ENCODE measurements at regions not wholly inside any gene's neighbourhood (a gene's known extent, or its start where the extent isn't known, plus 50 kb on each side); places are given as distances from the start of the nearest gene placed in this dataset.

DNA sequence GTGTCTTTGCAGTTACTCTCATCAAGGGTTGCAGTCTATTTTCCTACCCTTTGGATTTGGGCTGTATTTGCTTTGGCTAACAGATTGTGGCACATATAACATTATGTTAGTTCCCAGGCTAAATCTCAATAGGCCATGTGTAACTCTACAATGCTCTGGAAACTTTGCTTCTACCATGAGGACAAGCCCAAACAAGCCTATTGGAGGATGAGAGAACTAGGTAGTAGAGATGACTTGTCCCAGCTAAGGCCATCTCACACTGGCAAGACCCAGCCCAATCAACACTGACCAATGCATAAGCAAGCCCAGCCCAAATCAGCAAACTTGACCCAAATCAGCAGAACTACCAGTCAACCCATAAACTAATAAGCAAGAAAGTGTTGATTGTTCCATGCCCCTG is 311.8 kb downstream of the NDFIP2 start:
- Mint-ChIP-seq H3K9me3 (no peaks in the 10 kb centered on the region), H3K27me3 (ENCODE audit: insufficient read depth) (no peaks in the 10 kb centered on the region), H3K27ac (no peak overlapping the region), H3K4me3 (no peak overlapping the region), H3K36me3 (ENCODE audit: low read depth) (no peaks in the 10 kb centered on the region), H3K4me1 (ENCODE audit: low read depth) (no peaks in the 10 kb centered on the region)
- no peak for DNase-seq (ENCODE audit: low spot score)
- intact Hi-C loops (cut with micrococcal nuclease): no loop called here

DNA sequence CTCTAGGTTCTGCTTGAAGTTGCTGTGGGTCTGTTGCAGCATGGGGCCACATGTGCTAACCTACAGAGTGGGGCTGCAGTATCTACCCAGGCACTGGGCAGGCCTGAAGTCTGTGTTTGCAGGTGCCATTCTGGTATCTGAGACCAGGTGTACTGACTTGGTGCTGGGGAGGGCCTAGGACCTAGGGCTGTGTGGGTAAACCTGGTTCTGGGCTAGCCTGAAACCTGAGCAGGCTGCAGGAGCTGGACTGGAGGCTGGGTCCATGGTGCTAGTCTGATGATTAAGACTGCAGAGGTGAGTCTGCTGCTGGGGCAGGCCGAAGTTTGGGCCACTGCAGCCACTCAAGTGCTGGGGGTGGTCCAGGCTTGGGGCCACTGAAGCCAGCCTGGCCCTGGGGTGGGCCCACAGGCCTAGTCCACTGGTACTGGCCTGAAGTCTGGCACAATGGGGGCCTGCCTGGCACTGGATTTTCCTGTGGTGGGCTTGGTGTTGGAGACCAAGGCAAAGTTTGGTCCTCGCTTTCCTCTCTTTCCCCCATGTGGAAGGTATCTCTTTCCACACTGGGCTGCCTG is 310.6 kb downstream of the NDFIP2 start:
- Mint-ChIP-seq H3K4me1 (ENCODE audit: low read depth) (no peaks in the 10 kb centered on the region), H3K27me3 (ENCODE audit: insufficient read depth) (no peaks in the 10 kb centered on the region), H3K36me3 (ENCODE audit: low read depth) (no peaks in the 10 kb centered on the region), H3K9me3 (no peaks in the 10 kb centered on the region), H3K4me3 (no peak overlapping the region), H3K27ac (no peak overlapping the region)
- intact Hi-C loops (cut with micrococcal nuclease): no loop called here
- DNase-seq (ENCODE audit: low spot score): no peak

DNA sequence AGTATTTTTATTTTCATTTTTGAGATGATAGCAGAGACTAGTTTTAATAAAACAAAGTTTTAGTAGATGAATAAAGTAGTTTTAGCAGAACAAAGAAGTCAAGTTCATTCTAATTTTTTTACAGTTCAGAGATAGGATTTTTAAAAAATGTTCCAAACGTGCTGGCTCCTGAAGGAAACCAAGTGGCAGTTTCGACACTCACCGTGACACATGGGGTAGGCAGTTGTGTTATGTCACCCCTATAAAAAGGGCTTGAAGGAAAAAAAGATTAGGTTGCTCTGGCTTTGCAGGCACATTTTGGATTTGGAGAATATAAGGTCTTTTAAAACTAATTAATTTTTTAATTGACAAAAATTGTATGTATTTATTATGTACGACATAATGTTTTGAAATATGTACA is 305.2 kb downstream of the NDFIP2 start:
- intact Hi-C loops (cut with micrococcal nuclease): no loop called here
- Mint-ChIP-seq H3K27ac (no peak overlapping the region), H3K9me3 (no peaks in the 10 kb centered on the region), H3K36me3 (ENCODE audit: low read depth) (no peaks in the 10 kb centered on the region), H3K4me1 (ENCODE audit: low read depth) (no peaks in the 10 kb centered on the region), H3K27me3 (ENCODE audit: insufficient read depth) (no peaks in the 10 kb centered on the region), H3K4me3 (no peak overlapping the region)
- DNase-seq (ENCODE audit: low spot score): no peak

DNA sequence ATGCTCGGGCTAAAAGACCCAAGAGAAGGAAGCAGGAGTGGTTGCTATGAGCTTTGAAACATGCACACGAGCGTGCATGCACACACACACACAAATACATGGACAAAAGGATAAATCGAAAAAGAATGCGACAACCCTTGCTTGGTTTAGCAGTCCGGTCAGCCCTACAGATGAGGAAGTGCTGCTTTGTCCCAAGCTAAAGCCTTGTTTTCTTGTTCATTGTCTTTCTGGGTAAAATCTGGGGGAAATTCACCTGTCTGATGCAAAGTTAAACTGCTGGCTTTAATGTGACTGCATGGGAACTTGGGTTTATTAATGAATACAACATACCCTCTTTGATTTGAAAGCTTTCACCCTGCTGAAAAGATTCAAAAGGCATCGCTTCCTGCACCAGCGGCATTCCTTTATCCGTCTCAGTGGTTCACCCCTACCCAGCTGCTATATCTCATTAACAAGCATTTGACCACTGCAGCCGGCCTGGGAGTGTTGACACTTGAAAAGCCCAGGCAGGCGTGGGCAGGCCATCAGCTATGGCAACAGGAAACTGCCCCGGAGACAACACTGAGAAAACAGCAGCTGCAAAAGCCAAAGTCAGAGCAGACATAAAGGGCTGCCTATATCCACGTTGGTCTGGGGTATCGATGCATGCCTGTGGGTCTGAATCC is 301.7 kb downstream of the NDFIP2 start:
- H3K4me1 Mint-ChIP-seq (ENCODE audit: low read depth): no peaks in the 10 kb centered on the region
- H3K27me3 Mint-ChIP-seq (ENCODE audit: insufficient read depth): no peaks in the 10 kb centered on the region
- H3K27ac Mint-ChIP-seq: no peak overlapping the region
- H3K36me3 Mint-ChIP-seq (ENCODE audit: low read depth): no peaks in the 10 kb centered on the region
- DNase-seq (ENCODE audit: low spot score): no peak
- intact Hi-C loops (cut with micrococcal nuclease): no loop called here
- no peaks in the 10 kb centered on the region for H3K9me3 Mint-ChIP-seq
- H3K4me3 Mint-ChIP-seq: no peak overlapping the region

DNA sequence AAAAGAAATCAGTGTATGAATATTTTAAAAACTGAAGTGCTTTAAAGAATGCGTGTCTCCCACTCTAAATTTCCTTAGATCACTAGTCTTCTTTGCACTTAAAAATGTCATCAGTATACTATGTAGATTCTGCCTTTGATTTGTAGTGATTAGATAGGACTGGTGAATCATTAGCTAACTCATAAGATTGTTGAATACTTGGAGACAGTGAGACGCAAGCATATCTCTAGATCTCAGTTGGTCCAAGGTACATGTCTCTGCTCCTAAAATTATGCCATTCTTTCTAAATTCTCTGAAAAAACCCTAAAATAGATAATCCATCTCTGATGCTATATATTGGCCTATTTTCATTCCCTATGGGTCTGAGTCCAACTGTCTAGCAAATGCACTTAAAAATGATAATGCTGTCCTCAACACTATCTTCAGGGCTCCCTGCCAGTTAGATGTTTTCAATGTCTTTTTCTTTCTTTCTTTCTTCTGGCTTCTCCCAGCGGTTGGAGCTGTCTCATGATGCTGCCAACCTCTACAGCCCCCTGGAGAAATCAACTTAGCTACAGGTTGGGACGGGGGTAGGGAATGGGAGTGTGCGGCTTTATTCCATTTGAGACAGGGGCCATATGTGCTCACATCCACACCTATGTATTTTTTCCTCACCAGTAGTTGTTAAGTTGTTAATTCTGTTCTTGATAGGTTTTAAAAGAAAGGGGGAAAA is 301.0 kb downstream of the NDFIP2 start:
- Mint-ChIP-seq H3K36me3 (ENCODE audit: low read depth) (no peaks in the 10 kb centered on the region), H3K9me3 (no peaks in the 10 kb centered on the region), H3K27me3 (ENCODE audit: insufficient read depth) (no peaks in the 10 kb centered on the region), H3K4me3 (no peak overlapping the region), H3K4me1 (ENCODE audit: low read depth) (no peaks in the 10 kb centered on the region), H3K27ac (no peak overlapping the region)
- DNase-seq (ENCODE audit: low spot score): no peak
- intact Hi-C loops (cut with micrococcal nuclease): no loop called here

DNA sequence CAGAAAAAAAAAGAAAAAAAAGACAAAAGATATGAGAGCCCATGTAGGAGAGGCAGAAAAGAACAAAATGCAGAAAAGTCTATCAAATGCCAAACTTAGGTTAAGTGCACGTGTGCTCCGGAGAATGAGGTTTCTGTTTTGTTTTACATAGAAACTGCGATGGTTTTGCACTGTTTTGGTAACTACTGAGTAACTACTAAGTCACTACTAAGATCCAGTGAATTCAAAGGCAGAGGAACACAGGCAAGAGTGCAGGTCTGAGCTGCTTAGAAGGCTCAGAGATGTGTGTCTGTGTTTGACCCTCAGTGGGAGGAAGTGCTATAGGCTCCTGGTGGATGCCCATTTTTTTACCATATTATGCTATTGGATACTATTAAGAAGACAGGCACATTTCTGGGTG is 299.3 kb downstream of the NDFIP2 start:
- no peak for DNase-seq (ENCODE audit: low spot score)
- Mint-ChIP-seq H3K9me3 (no peaks in the 10 kb centered on the region), H3K36me3 (ENCODE audit: low read depth) (no peaks in the 10 kb centered on the region), H3K27me3 (ENCODE audit: insufficient read depth) (no peaks in the 10 kb centered on the region), H3K4me3 (no peak overlapping the region), H3K4me1 (ENCODE audit: low read depth) (no peaks in the 10 kb centered on the region), H3K27ac (no peak overlapping the region)
- intact Hi-C loops (cut with micrococcal nuclease): no loop called here

DNA sequence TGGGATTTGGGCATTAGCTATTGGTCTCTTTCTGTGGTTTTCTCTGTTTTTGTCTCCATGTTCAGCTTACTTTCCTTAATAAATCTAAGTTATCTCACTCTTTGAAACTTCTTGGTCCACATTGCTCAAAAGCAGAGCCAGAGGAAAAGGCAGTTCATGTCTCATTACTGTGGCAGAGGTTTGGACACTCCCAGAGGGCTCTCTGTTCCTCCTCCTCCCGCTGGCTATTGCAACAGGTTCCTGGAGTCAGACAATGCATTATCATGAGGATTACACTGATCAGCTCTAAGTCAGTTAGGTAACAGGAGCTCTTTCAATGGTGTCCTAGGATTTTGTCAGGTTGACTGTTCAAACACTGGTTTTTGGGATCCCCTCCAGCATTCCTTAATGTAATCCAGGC is 298.8 kb downstream of the NDFIP2 start:
- no peaks in the 10 kb centered on the region for H3K27me3 Mint-ChIP-seq (ENCODE audit: insufficient read depth)
- no peak overlapping the region for H3K27ac Mint-ChIP-seq
- intact Hi-C loops (cut with micrococcal nuclease): no loop called here
- no peak for DNase-seq (ENCODE audit: low spot score)
- H3K36me3 Mint-ChIP-seq (ENCODE audit: low read depth): no peaks in the 10 kb centered on the region
- no peak overlapping the region for H3K4me3 Mint-ChIP-seq
- H3K9me3 Mint-ChIP-seq: no peaks in the 10 kb centered on the region
- no peaks in the 10 kb centered on the region for H3K4me1 Mint-ChIP-seq (ENCODE audit: low read depth)

DNA sequence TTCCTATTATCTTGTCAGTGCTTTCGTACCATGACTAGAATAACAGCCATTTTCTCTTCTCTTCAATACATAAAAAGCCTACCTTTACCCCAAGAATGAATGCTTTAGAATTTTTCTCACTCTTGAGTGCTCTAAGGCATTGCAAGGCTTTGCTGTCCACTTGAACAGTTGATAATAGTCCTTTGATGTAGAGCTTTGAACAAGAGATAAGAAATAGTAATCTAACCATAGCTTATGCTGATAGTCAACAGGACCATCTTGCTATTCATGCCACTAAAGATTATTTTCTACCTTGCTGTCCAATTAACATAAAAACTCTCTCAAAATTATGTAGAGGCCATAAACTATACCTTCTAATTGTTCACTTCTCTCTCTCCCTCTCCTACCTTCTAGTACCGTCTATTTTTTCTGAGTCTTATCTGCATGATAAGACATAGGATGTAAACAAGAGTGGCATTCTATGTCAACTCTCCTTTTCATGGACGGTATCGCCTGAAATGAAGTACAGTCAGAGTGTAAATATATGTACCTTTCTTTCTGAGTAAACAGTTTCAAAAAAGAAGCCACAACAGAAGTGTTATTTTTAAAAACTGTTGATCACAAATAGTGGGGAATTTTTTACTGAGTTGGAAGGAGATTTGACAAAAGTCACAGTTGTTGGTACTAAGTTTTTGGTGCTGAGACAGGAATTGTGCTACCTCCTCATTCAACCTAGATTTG is 297.9 kb downstream of the NDFIP2 start:
- H3K9me3 Mint-ChIP-seq: no peaks in the 10 kb centered on the region
- H3K4me1 Mint-ChIP-seq (ENCODE audit: low read depth): no peaks in the 10 kb centered on the region
- intact Hi-C loops (cut with micrococcal nuclease): no loop called here
- no peaks in the 10 kb centered on the region for H3K27me3 Mint-ChIP-seq (ENCODE audit: insufficient read depth)
- no peak overlapping the region for H3K27ac Mint-ChIP-seq
- no peaks in the 10 kb centered on the region for H3K36me3 Mint-ChIP-seq (ENCODE audit: low read depth)
- DNase-seq (ENCODE audit: low spot score): no peak
- H3K4me3 Mint-ChIP-seq: no peak overlapping the region

DNA sequence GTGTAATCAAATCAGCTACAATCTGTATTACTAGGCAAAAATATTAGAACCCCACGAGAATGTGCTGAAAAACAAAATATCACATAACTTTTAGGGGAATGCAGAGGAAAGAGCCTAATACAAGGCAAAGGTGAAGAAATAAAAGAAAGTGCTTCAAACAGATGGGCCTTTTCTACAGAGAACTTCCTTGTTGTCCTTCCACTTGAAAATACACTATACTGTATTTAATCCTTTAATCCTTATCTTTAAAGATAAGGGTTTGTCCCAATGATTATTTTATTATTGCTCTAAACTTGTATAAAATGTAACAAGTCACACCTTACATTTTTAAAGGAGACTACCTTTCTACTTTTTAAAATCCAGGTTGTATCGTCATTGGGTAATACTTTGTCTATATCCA is 296.5 kb downstream of the NDFIP2 start:
- no peaks in the 10 kb centered on the region for H3K4me1 Mint-ChIP-seq (ENCODE audit: low read depth)
- no peaks in the 10 kb centered on the region for H3K36me3 Mint-ChIP-seq (ENCODE audit: low read depth)
- no peak overlapping the region for H3K27ac Mint-ChIP-seq
- intact Hi-C loops (cut with micrococcal nuclease): no loop called here
- no peak for DNase-seq (ENCODE audit: low spot score)
- H3K4me3 Mint-ChIP-seq: no peak overlapping the region
- no peaks in the 10 kb centered on the region for H3K27me3 Mint-ChIP-seq (ENCODE audit: insufficient read depth)
- H3K9me3 Mint-ChIP-seq: no peaks in the 10 kb centered on the region

DNA sequence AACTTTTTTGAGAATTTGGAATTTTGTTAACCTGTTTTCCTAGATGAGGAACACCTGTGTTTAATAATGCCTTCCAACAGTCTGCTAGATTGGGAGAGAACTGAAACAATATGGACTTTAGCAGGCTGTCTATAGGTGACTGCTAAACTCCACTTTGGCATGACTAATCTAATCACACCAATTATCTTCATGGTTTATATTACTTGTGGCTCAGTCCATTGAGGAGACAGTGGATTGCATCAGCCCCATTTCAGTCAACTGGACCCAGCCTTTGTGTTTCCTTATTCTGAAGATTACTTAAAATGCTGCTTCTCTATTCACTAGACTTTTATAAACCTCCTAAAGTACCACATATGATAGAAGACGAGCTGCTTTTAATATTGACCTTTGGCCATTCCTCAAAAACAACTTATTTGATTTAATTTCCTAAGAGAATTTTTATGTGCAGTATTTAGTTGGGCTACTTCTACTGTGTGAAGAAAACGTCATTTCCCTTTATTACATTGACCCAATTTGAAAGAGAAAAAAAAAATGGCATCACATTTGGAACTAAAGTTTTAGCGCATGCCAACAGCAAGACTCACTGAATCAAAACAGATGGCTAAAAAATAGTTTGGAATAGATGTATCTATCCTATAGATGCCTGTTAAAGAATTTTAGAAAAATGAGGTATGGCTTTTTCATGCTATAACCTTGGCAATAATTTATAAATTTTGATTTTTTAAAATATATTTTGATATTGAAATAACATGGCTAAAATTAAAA is 295.8 kb downstream of the NDFIP2 start:
- Mint-ChIP-seq H3K9me3 (no peaks in the 10 kb centered on the region), H3K27me3 (ENCODE audit: insufficient read depth) (no peaks in the 10 kb centered on the region), H3K27ac (no peak overlapping the region), H3K4me3 (no peak overlapping the region), H3K4me1 (ENCODE audit: low read depth) (no peaks in the 10 kb centered on the region), H3K36me3 (ENCODE audit: low read depth) (no peaks in the 10 kb centered on the region)
- intact Hi-C loops (cut with micrococcal nuclease): no loop called here
- no peak for DNase-seq (ENCODE audit: low spot score)

DNA sequence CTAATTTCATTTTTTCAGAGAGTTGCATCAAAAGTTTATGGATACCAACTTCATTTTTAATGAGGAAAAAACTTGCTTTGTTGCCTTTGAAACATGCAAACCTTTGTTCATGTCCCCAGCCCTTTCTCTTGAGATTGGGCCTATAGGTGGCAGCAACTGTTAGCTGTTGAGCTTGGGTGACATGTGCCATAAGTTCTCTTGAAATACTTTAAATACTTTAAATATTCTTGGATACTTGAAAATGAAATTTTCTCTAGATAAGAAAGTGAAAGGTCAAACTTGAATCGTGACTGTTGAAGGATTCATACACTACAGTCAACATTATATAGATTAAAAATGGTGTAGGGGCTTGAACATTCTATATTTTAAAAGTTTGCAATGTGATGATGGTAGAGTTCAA is 294.9 kb downstream of the NDFIP2 start:
- Mint-ChIP-seq H3K9me3 (peaks cover 8% of the 10 kb centered on the region), H3K4me1 (ENCODE audit: low read depth) (no peaks in the 10 kb centered on the region), H3K36me3 (ENCODE audit: low read depth) (no peaks in the 10 kb centered on the region), H3K27me3 (ENCODE audit: insufficient read depth) (no peaks in the 10 kb centered on the region), H3K27ac (no peak overlapping the region), H3K4me3 (no peak overlapping the region)
- intact Hi-C loops (cut with micrococcal nuclease): no loop called here
- no peak for DNase-seq (ENCODE audit: low spot score)

DNA sequence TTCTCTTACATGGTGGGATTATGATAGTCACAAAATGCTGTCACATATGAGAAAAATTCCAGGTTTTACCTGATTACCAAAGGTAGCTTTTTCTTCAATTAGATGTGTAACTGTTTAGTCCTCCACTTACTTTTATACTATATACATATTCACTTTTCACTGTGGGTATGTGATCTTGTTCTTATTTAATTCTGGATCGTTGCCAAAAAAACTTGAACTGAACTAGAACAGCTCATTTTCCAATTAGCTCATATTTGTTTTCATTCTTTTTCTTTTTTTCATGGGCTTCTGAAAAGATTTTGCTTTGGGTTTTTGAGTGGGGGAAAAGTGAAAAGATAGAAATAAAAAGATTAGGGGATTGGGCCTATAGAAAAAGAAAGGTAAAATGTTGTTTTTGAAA is 291.9 kb downstream of the NDFIP2 start:
- no peaks in the 10 kb centered on the region for H3K36me3 Mint-ChIP-seq (ENCODE audit: low read depth)
- H3K4me3 Mint-ChIP-seq: no peak overlapping the region
- no peak for DNase-seq (ENCODE audit: low spot score)
- intact Hi-C loops (cut with micrococcal nuclease): no loop called here
- peaks cover 10% of the 10 kb centered on the region for H3K9me3 Mint-ChIP-seq
- H3K27ac Mint-ChIP-seq: no peak overlapping the region
- no peaks in the 10 kb centered on the region for H3K4me1 Mint-ChIP-seq (ENCODE audit: low read depth)
- H3K27me3 Mint-ChIP-seq (ENCODE audit: insufficient read depth): no peaks in the 10 kb centered on the region

DNA sequence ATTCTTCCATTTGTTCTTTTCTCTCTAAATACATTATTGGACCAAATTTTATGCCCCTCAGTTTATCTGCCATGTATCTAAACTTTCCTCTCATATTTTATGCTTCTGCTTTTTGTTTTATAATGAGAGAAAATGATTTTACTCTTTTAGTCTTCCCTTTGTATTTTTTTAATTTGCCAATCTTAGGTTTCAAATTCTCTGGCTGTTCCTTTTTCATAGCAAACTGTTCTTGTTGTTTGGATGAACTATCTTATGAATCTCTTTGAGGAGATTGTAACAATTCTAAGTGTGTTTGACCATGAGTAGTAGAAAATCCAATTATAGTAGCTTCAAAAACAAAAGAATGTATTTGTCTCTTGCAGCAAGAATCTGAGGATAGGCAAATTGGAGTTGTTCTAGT is 290.5 kb downstream of the NDFIP2 start:
- peak overlapping the region; percentile 6 for H3K27ac Mint-ChIP-seq
- no peak overlapping the region for H3K4me3 Mint-ChIP-seq
- intact Hi-C loops (cut with micrococcal nuclease): no loop called here
- no peaks in the 10 kb centered on the region for H3K4me1 Mint-ChIP-seq (ENCODE audit: low read depth)
- no peak for DNase-seq (ENCODE audit: low spot score)
- peaks cover 10% of the 10 kb centered on the region for H3K9me3 Mint-ChIP-seq
- no peaks in the 10 kb centered on the region for H3K27me3 Mint-ChIP-seq (ENCODE audit: insufficient read depth)
- no peaks in the 10 kb centered on the region for H3K36me3 Mint-ChIP-seq (ENCODE audit: low read depth)

Measured in activated T-helper 1 cell treated with anti-CD3 and anti-CD28 coated beads, Interleukin-12 subunit alpha, Interleukin-12 subunit beta, Interleukin-2, Interleukin-4 antibody, amounts not matched to agents 30 ng/mL and 10 ng/mL and 1 ng/mL, durations not matched to agents 14 hours and 24 hours and 36 hours (primary cell).